Cerebellar cortex (tissue), 1 donor: ENCODE measurements at regions not wholly inside any gene's neighbourhood (a gene's known extent, or its start where the extent isn't known, plus 50 kb on each side); places are given as distances from the start of the nearest gene placed in this dataset.
"Not testable (repeated sequence)": the region's sequence is repeated elsewhere in the genome, so short reads cannot be mapped to it uniquely, and the experiment has no call there.

ENCODE experiments used
- DNase-seq: peaks from one replicate; pipeline ENCODE4 v3.0.0-alpha.2; 2015; ENCODE audit warnings: low spot score

DNA sequence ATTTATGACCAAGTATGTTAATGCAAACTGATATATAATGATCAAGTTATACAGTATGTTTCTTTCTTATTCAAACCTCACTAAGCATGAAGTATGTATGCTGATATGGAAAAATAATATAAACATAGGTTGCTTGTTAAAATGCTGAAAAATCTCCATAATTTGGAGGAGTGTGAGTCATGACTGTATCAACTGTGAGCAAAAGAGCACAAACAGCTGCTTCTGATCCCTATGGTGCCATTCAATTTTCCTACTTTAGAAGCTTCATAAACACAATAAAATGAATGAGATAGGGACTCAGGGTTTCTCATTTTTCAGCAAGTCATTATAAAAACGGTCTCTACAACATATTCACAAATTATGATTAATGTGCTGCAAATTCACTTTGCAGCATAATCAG, 129.9 kb upstream of the TFPI start:
- no peak for DNase-seq

DNA sequence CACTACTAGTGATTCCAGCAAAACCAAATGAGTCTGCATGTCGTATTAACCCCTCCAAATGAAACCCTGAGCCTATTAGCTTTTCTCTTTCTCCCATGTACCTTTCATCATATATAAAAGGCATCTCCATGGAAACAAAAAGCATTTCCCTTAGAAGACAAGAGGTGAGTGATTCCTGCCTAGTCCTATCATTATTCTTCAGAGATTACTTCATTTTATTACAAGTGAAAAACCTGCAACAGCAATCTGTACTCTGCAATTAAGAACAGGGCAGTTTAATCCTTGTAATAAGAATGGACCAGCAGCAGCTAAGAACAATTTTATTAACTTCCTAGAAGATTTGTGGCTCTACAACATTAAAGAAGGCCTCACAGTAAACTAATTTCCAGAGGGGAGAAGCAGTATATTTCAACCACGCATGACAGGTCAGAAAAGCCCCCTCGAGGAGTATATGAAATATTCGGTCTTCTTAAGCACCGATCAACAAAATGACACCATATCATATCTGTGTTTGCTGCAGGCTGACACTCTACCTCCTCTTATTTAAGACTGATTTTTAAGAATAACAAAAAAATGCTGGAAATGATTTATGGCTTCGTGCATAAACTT, 132.3 kb upstream of the TFPI start:
- no peak for DNase-seq

DNA sequence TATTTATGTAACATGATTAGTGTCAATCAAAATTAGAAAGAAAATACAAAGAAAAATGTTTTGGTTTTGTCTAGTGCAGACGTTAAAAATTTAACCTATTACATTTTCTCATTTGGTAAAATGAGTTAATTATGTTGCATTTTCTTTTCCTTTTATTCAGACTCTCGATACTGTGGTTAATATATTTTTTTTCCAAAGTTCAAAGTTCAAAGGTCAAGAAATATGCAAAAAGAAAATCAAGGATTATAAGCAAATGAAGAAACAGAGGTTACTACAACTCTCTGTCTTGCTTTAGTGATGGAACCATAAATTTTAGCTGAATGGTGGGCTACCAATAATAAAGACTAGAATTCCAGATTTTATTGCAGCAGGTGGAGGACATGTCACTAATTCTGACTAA, 133.3 kb upstream of the TFPI start:
- no peak for DNase-seq

DNA sequence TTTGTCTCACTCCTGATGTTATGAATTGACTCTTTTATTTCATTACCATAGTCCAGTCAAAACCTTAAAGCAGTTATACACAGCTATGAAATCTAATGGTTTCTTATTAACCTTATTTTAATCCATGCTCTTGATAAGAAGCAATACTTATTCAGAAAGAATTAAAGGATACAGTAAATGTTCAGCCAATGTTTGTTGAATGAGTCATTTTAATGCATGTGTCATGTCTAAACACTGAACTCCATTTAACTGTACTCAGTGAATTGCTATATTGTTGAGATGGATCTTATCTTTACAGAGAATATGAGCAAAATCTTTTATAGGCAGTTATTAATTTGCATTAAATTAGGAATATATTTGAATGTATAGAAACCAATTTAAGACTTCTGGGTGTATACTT, 135.1 kb upstream of the TFPI start:
- DNase-seq: no peak

DNA sequence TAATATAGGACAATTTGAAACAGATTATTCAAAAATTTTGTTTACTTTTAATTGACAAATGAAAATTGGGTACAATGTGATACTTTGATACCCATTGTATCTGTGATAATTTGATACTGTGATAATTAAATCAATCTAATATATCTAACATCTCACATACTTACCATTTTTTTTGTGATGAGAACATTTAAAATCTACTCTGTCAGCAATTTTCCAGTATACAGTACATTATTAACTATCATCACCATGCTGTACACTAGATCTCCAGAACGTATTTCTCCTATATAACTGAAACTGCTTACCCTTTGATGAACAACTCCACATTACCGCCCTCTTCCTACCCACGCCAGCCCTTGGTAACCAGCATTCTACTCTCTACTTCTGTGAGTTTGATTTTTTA, 139.7 kb upstream of the TFPI start:
- DNase-seq: no peak

DNA sequence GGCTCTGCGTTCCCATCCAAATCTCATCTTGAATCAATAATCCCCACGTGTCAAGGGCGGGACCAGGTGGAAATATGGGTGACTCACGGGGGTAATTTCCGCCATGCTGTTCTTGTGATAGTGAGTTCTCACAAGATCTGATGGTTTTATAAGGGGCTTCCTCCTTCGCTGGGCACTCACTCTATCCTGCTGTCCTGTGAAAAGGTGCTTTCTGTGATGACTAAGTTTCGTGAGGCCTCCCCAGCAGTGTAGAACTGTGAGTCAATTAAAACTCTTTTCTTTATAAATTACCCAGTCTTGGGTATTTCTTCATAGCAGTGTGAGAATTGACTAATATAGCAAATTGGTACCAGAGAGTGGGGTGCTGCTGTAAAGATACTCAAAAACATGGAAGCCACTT, 142.4 kb upstream of the TFPI start:
- DNase-seq: not testable (repeated sequence)

DNA sequence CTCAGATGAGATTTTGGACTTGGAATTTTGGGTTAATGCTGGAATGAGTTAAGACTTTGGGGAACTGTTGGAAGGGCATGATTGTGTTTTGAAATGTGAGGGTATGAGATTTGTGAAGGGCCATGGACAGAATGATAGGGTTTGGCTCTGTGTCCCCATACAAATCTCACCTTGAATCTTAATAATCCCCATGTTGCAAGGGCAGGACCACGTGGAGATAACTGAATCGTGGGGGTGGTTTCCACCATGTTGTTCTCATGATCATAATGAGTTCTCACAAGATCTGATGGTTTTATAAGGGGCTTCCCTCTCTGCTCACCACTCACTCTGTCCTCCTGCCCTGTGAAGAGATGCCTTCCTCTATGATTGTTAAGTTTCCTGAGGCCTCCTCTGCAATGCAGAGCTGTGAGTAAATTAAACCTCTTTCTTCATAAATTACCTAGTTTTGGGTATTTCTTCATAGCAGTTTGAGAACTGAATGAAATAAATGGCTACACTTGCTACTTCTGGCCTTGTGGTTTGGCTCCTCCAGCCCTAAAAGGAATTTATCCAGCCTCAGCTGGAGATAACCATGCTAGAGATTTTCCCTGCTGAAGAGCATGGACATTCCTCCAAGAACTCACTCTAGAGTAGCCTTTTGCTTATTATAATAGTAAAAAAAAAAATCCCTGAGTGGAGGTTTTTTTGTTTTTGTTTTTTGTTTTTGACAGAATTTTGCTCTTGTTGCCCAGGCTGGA, 144.3 kb upstream of the TFPI start:
- no peak for DNase-seq

DNA sequence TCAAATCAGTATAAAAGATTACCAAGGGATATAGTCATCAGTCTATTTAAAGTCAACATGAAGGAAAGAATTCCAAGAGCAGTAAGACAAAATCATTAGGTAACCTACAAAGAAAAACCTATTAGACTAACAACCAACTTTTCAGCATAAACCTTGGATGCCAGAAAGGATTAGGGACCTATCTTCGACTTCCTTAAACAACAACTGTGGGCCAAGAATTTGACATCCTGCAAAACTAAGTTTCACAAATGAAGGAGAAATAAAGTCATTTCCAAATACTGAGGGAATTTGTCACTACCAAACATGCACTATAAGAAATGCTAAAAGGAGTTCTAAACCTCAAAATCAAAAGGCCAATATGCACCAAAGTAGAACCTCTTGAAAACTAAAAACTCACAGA, 147.9 kb upstream of the TFPI start:
- no peak for DNase-seq

DNA sequence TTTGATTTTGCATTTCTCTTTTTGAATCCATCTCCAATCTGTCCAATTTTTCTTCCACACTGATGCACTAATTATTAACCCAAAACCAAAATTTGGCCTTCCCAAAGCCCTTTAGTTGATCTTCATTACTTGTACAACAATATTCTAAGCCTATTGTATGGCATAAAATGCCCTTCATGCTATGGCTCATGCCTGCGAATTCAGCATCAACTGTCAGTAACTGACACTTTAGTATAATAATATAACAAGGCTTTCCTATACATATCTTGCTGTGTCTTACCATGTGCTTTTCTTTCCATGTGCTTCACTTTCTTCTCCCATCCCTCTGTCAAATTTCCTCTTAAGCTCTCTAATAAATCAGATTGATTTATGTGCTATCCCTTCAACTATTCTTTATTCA, 154.0 kb upstream of the TFPI start:
- no peak for DNase-seq

DNA sequence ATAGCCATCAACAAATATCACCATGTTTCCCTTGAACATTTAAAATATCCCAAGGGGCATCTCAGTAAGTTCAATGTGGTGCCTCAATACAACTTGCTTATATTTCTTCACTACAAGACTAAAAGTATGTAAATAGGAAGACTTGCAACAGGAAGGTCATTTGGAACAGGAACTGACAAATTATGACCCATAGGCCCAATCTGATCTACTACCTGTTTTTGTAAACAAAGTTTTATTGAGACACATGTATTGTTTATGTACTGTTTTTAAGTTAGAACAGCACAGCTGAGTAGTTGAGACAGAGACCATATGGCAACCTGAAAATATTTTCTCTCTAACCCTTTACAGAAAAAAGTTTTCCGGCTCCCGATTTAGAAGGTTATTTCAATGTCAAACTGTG, 154.8 kb upstream of the TFPI start:
- no peak for DNase-seq

DNA sequence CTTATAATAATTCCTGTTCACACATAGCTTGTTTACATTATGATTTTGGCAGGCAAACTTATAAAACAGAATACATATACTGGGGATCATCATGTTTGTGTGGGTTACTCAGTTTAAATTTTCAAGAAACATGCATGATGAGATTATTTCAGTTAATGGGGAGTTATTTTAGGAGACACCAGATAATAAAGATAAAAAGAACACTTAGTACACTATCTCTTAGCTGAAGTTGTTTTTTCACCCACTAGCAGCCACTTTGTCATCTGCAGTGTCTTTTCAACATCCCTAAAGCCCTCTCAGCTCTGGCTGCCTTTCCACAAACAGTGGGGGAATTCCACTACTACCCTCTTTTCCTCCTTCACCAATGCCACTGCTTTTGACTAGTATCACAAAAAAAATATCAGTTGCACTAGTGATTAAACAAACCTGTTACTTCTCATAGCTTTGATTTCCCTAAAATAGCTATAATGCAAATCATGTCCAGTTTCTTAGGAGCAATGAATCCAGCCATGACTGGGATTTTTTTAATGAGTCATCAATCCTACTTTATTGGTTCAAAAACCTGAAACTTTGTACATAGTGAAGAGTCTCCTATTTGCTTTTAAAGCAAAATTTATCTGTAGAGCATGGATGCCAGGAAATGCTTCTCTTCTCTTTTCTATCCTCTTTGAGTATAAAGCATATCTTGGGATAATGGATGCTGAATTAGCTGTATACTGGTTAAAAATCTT, 156.7 kb upstream of the TFPI start:
- DNase-seq: no peak

DNA sequence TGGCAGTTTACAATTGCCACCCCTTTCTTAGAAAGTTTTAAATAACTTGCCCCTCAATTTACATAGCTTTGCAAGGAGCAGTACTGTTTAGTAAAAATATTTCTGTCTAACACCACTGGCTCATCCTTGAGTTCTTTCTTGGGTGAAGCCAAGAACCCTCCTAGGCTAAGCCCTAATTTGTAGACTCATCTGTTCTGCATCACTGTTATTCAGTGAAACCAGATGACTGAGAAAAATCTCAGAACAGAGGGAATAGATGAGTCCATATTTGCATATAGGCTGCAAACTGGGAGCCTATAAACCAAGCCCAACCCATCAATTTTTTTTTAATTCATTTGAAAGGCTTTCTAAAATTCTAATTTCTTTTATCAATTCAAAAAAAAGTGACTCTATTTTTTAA, 161.4 kb upstream of the TFPI start:
- no peak for DNase-seq

DNA sequence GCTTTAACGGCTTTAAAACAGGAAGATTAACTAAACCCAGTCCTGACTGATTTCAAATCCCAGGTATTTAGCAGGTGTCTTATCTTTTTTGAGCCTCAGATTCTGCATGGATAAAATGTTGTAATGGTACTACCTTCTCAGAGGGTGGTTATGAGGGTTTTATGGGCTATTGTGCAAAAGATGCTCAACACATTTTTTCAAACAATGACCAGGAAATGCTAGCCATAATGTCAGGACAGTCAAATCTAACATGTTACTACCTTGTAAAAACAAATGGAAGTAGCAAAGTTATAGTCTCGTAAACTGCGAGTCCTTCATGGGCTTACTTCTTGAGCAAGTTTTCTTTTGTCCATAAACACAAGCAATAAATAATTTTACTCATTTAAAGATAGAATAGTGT, 162.1 kb upstream of the TFPI start:
- DNase-seq: no peak

DNA sequence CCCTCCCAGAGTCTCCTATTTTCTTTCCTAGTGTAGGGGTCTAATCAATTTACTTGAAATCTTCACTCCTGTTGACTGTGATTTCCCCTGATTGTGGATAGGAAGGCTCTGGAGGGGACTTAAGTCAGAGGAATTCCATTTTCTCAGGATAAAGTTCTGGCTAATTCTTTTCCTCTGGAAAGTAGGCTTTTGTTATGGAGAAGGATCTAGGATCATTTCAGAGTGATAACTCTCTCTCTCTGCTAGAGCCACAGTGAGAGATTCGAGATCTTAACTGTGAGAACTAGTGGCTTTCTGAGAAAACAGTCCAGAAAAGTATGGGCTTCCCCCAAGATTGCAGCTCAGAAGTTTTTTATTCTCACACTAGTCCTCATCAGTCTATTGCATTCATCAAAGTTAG, 163.9 kb upstream of the TFPI start:
- no peak for DNase-seq

DNA sequence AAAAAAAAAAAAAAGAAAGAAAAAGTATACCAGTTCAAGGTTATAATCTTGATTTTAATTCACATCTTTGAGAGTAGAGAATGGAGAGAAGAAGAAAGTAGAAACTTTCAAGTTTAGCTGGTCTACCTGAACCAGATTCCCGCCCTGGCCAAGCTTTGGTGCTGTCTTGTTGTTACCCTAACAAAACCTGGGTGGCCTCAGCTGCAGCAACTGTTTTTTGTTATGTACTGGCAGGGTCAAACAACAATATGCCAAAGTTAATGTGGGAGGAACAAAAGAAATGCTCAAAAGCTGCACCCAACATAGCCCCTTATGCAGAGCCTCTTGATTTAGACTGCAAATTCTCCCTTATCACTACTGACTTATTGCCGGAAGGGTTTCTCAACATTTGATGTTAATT, 165.3 kb upstream of the TFPI start:
- no peak for DNase-seq

DNA sequence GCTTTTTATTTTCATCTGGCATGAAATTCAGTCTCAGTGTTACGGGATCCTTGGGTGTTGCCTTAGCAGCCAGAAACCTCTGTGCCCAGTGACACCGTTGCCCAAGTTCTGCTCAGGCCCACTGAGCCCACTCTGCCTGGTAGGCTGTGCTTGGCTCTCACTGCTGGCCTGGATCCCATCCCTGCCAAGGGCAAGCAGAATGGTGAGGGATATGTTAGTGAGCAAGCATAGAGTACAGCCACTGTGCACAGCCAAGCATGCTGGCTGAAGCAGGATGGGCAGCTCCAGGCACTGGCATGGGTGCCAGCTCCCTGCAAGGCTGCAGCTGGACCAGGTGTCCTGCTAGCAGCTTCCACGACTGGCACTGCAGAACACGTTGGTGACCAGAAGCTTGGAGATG, 194.7 kb upstream of the TFPI start:
- DNase-seq: no peak

DNA sequence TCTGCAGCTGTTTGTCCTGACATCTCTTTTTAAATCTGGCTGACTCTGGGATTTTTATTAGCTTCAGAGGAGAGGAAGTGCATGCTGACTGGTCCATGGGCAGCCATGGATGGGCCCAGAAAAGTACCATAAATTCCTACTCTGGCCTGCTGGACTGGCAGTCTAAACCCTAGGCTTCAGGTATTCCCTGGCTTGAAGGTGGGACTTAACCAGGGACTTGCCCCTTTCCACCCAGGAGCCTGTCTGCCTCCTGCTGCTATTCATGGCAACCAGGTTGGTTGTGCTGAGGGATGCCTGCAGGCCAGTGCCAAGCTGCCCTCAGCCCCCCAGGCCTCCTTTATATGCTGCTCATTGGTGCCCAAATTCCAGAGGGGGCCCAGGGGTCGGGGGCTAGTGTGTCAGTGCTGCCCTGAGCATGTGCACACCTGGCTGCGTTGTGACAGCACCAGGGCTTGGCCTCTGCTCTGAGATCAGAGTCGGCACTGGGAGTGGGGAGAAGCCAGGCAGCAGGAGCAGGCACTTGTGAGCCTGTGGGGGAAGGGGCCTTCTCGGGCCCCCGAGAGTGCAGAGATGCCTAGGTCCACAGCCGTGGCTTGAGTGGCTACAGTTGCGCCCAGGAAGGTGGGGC, 195.7 kb upstream of the TFPI start:
- no peak for DNase-seq

DNA sequence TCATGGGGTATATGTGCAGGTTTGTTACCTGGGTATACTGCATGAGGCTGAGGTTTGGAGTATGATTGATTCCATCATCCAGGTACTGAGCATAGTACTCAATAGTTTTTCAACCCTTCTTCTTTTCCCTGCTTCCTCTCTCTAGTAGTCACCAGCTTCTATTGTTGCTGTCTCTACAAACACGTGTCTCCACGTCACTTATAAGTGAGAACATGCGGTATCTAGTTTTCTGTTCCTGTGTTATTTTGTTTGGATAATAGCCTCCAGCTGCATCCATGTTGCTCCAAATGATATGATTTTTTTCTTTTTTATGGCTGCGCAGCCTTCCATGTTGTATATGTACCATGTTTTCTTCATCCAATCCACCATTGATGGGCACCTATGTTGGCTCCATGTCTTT, 214.8 kb upstream of the TFPI start:
- DNase-seq: no peak

DNA sequence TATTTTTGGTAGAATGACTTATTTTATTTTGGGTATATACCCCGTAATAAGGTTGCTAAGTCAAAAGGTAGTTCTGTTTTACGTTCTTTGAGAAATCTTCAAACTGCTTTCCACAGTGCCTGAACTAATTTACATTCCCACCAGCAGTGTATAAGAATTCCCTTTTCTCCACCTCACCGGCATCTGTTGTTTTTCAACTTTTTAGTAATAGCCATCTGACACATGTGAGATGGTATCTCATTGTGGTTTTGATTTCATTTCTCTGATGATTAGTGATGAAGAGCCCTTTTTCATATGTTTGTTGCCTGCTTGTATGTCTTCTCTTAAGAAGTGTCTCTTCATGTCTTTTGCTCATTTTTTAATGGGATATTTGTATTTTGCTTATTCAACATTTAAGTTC, 215.2 kb upstream of the TFPI start:
- no peak for DNase-seq

DNA sequence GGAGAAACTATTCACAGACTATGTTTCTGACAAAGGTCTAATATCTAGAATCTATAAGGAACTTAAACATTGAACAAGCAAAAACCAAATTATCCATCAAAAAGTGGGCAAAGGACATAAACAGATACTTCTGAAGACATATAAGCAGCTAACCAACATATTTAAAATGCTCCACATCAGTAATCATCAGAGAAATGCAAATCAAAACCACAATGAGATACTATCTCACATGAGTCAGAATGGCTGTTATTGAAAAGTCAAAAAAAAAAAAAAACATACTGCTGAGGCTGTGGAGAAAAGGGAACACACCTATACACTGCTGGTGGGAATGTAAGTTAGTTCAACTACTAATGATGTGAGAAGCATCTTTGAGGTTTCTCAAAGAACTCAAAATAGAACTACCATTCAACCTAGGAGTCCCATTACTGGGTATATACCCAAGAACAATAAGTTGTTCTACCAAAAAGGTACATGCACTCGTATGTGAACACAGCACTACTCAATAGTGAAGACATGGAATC, 220.4 kb upstream of the TFPI start:
- DNase-seq: no peak

DNA sequence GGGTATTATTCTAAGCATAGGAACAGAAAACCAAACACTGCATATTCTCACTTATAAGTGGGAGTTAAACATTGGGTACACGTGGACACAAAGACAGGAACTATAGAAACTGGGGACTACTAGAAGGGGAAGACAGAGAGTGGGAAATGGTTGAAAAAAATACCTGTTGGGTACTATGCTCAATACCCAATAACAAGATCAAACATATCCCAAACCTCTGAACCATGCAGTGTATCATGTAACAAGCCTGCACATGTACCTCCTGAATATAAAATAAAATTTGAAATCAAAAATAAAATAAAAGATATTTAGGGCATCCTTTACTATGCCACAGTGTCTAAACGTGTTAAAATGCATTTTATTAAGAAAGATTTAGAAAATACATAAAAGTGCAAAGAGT, 221.0 kb upstream of the TFPI start:
- DNase-seq: no peak

DNA sequence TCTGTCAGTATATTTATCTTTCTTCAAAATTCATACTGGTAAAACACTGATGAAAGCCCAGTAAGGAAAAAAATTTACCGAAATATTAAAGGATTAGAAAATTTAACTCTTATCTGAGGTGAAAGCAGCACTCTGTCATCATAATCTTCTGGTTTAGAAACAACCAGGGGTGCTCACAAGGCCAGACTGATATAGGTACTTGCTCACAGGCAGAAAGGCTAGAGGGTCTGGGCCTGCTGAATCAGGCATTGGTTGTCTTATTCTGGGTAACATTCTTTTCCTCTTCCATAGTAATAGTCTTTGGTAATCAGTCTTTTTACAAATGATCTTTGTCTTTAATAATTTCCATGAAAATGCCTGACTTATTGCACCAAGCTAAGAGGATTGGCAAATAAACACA, 221.4 kb upstream of the TFPI start:
- no peak for DNase-seq

DNA sequence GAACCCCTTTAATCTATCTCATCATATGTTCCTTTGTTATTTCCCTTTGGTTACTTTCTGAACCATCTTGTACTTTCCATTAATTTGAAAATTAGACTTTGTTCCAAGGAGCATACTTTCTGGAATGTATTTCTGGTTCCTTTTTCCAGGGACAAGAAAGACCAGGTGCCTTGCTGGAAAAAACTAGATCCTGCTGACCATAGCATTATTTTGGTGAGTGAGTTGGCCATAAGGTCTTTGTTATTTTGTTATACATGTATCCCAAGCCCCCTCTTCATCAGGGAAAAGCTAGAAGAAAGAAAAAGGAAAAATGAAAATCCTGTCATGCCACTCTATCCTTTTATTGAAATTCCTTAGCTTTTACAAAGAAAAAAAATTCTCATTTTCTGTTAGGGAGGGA, 228.1 kb upstream of the TFPI start:
- DNase-seq: no peak
